Ishikawa (cell line): ENCODE measurements at regions not wholly inside any gene's neighbourhood (a gene's known extent, or its start where the extent isn't known, plus 50 kb on each side); places are given as distances from the start of the nearest gene placed in this dataset.

Source experiments
- CEBPB ChIP-seq: IDR thresholded peaks from 2 replicates; pipeline ENCODE4 v1.6.1; 2012
- CREB1 ChIP-seq: IDR thresholded peaks from 2 replicates; pipeline ENCODE4 v1.6.1; 2012; ENCODE audit warnings: low read depth
- EGR1 ChIP-seq: IDR thresholded peaks from 2 replicates; pipeline ENCODE4 v1.6.1; 2012
- EP300 ChIP-seq: IDR thresholded peaks from 2 replicates; pipeline ENCODE4 v1.6.1; 2012; ENCODE audit warnings: borderline replicate concordance
- FOXM1 ChIP-seq: IDR thresholded peaks from 2 replicates; pipeline ENCODE4 v1.6.1; 2012; ENCODE audit warnings: low read depth, borderline replicate concordance
- MAX ChIP-seq: IDR thresholded peaks from 2 replicates; pipeline ENCODE4 v1.6.1; 2012
- NFIC ChIP-seq: IDR thresholded peaks from 2 replicates; pipeline ENCODE4 v1.6.1; 2012
- RAD21 ChIP-seq: IDR thresholded peaks from 2 replicates; pipeline ENCODE4 v1.6.1; 2012; ENCODE audit warnings: low read depth
- REST ChIP-seq: IDR thresholded peaks from 2 replicates; pipeline ENCODE4 v1.6.1; 2012; ENCODE audit warnings: low read depth, mild to moderate bottlenecking
- TAF1 ChIP-seq: IDR thresholded peaks from 2 replicates; pipeline ENCODE4 v1.6.1; 2012; ENCODE audit warnings: low read depth, mild to moderate bottlenecking
- TCF12 ChIP-seq: IDR thresholded peaks from 2 replicates; pipeline ENCODE4 v1.6.1; 2012; ENCODE audit warnings: low read depth
- TEAD4 ChIP-seq: IDR thresholded peaks from 2 replicates; pipeline ENCODE4 v1.6.1; 2012
- USF1 ChIP-seq: IDR thresholded peaks from 2 replicates; pipeline ENCODE4 v1.6.1; 2012
- YY1 ChIP-seq: IDR thresholded peaks from 2 replicates; pipeline ENCODE4 v1.6.1; 2012; ENCODE audit warnings: low read depth
- ZBTB7A ChIP-seq: IDR thresholded peaks from 2 replicates; pipeline ENCODE4 v1.6.1; 2012; ENCODE audit warnings: low read depth

GRCh38 chr6:139944976-139945375 lies 570.5 kb upstream of the CITED2 start:
- TF ChIP-seq CREB1: no peak
- no peak for TF ChIP-seq ZBTB7A
- TF ChIP-seq CEBPB: no peak
- TF ChIP-seq NFIC: no peak
- no peak for TF ChIP-seq TEAD4
- TF ChIP-seq EGR1: no peak
- TF ChIP-seq FOXM1: no peak
- TF ChIP-seq YY1: no peak
- TF ChIP-seq RAD21: no peak
- TF ChIP-seq EP300: no peak
- TF ChIP-seq MAX: no peak
- no peak for TF ChIP-seq USF1
- TF ChIP-seq REST: no peak
- no peak for TF ChIP-seq TAF1

GRCh38 chr6:139944131-139944530 lies 569.7 kb upstream of the CITED2 start:
- TF ChIP-seq EP300 (no peak; the same call in 1 of the 2 replicates), USF1 (no peak), NFIC (no peak), CEBPB (no peak), TAF1 (no peak), TEAD4 (no peak), RAD21 (no peak), REST (no peak), TCF12 (no peak), YY1 (no peak), ZBTB7A (no peak), MAX (no peak), FOXM1 (no peak)

GRCh38 chr6:139943391-139943790 lies 568.9 kb upstream of the CITED2 start:
- TF ChIP-seq CEBPB (no peak), TEAD4 (peak; percentile 77), YY1 (no peak), FOXM1 (peak; percentile 59; the same call in 1 of the 2 replicates), REST (no peak), NFIC (no peak), RAD21 (no peak), TCF12 (peak; percentile 72), EGR1 (no peak), TAF1 (no peak), EP300 (peak; percentile 75; the same call in 1 of the 2 replicates)

GRCh38 chr6:139942331-139942730 lies 567.9 kb upstream of the CITED2 start:
- no peak for TF ChIP-seq FOXM1
- TF ChIP-seq EP300: no peak
- TF ChIP-seq USF1: no peak
- TF ChIP-seq TAF1: no peak
- no peak for TF ChIP-seq CEBPB
- TF ChIP-seq MAX: no peak
- TF ChIP-seq RAD21: no peak
- no peak for TF ChIP-seq NFIC
- TF ChIP-seq TCF12: no peak
